ENCODE measurements at regions not wholly inside any gene's neighbourhood (a gene's known extent, or its start where the extent isn't known, plus 50 kb on each side); places are given as distances from the start of the nearest gene placed in this dataset.

GRCh38 chr13:21901811-21902708 is 231.2 kb downstream of the FGF9 start:
- no peaks in the 10 kb centered on the region for H3F3A ChIP-seq (replicated peaks; ENCODE audit: low read depth)
- ATAC-seq (no peak), DNase-seq (ENCODE audit: low spot score) (no peak)
- no peak overlapping the region for H3K4me2 ChIP-seq
- H3K36me3 Mint-ChIP-seq (ENCODE audit: low read depth) = no peaks in the 10 kb centered on the region
- H3K27me3 Mint-ChIP-seq (ENCODE audit: insufficient read depth, low read depth, poor library complexity) = peaks cover 1% of the 10 kb centered on the region
- no peaks in the 10 kb centered on the region for H3K4me1 ChIP-seq (ENCODE audit: insufficient read depth)
- H3K79me2 ChIP-seq (replicated peaks; ENCODE audit: insufficient read depth) = no peaks in the 10 kb centered on the region
- H3K4me3 Mint-ChIP-seq = no peak overlapping the region
- 0 out of 2 replicates have a peak, but pooled peaks cover 9% of the 10 kb centered on the region for H3K9me2 ChIP-seq (ENCODE audit: insufficient read depth)
- no peak overlapping the region for H2AFZ ChIP-seq
- H3K27me3 ChIP-seq (ENCODE audit: insufficient read depth) = no peaks in the 10 kb centered on the region
- no peaks in the 10 kb centered on the region for H3K9me3 Mint-ChIP-seq
- H3K27ac ChIP-seq (ENCODE audit: low read depth) = no peak overlapping the region
- TF ChIP-seq NANOG (IDR thresholded peaks at IDR 0.05; ENCODE audit: borderline replicate concordance) (no peak), STAT1 (IDR thresholded peaks at IDR 0.05; ENCODE audit: unreplicated experiment) (no peak), POLR2AphosphoS5 (IDR thresholded peaks at IDR 0.05; ENCODE audit: low read depth) (no peak), EZH2phosphoT487 (IDR thresholded peaks at IDR 0.05; ENCODE audit: unreplicated experiment) (no peak), JUNB (IDR thresholded peaks at IDR 0.05; ENCODE audit: unreplicated experiment) (no peak), REST (IDR thresholded peaks at IDR 0.05; ENCODE audit: unreplicated experiment) (no peak), CREB1 (CRISPR knock-in tag; IDR thresholded peaks at IDR 0.05; ENCODE audit: low read depth) (no peak), ZNF114 (CRISPR knock-in tag; IDR thresholded peaks at IDR 0.05) (no peak), EZH2 (IDR thresholded peaks at IDR 0.05; ENCODE audit: low read depth, unreplicated experiment) (no peak), ZNF331 (CRISPR knock-in tag; IDR thresholded peaks at IDR 0.05; ENCODE audit: low read depth) (no peak)
- TF ChIP-seq, protein P1, sequence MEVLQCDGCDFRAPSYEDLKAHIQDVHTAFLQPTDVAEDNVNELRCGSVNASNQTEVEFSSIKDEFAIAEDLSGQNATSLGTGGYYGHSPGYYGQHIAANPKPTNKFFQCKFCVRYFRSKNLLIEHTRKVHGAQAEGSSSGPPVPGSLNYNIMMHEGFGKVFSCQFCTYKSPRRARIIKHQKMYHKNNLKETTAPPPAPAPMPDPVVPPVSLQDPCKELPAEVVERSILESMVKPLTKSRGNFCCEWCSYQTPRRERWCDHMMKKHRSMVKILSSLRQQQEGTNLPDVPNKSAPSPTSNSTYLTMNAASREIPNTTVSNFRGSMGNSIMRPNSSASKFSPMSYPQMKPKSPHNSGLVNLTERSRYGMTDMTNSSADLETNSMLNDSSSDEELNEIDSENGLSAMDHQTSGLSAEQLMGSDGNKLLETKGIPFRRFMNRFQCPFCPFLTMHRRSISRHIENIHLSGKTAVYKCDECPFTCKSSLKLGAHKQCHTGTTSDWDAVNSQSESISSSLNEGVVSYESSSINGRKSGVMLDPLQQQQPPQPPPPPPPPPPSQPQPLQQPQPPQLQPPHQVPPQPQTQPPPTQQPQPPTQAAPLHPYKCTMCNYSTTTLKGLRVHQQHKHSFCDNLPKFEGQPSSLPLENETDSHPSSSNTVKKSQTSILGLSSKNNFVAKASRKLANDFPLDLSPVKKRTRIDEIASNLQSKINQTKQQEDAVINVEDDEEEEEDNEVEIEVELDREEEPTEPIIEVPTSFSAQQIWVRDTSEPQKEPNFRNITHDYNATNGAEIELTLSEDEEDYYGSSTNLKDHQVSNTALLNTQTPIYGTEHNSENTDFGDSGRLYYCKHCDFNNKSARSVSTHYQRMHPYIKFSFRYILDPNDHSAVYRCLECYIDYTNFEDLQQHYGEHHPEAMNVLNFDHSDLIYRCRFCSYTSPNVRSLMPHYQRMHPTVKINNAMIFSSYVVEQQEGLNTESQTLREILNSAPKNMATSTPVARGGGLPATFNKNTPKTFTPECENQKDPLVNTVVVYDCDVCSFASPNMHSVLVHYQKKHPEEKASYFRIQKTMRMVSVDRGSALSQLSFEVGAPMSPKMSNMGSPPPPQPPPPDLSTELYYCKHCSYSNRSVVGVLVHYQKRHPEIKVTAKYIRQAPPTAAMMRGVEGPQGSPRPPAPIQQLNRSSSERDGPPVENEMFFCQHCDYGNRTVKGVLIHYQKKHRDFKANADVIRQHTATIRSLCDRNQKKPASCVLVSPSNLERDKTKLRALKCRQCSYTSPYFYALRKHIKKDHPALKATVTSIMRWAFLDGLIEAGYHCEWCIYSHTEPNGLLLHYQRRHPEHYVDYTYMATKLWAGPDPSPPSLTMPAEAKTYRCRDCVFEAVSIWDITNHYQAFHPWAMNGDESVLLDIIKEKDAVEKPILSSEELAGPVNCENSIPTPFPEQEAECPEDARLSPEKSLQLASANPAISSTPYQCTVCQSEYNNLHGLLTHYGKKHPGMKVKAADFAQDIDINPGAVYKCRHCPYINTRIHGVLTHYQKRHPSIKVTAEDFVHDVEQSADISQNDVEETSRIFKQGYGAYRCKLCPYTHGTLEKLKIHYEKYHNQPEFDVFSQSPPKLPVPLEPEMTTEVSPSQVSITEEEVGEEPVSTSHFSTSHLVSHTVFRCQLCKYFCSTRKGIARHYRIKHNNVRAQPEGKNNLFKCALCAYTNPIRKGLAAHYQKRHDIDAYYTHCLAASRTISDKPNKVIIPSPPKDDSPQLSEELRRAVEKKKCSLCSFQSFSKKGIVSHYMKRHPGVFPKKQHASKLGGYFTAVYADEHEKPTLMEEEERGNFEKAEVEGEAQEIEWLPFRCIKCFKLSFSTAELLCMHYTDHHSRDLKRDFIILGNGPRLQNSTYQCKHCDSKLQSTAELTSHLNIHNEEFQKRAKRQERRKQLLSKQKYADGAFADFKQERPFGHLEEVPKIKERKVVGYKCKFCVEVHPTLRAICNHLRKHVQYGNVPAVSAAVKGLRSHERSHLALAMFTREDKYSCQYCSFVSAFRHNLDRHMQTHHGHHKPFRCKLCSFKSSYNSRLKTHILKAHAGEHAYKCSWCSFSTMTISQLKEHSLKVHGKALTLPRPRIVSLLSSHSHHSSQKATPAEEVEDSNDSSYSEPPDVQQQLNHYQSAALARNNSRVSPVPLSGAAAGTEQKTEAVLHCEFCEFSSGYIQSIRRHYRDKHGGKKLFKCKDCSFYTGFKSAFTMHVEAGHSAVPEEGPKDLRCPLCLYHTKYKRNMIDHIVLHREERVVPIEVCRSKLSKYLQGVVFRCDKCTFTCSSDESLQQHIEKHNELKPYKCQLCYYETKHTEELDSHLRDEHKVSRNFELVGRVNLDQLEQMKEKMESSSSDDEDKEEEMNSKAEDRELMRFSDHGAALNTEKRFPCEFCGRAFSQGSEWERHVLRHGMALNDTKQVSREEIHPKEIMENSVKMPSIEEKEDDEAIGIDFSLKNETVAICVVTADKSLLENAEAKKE (CRISPR knock-in tag; IDR thresholded peaks at IDR 0.05) = no peak
- TF ChIP-seq, protein P2, sequence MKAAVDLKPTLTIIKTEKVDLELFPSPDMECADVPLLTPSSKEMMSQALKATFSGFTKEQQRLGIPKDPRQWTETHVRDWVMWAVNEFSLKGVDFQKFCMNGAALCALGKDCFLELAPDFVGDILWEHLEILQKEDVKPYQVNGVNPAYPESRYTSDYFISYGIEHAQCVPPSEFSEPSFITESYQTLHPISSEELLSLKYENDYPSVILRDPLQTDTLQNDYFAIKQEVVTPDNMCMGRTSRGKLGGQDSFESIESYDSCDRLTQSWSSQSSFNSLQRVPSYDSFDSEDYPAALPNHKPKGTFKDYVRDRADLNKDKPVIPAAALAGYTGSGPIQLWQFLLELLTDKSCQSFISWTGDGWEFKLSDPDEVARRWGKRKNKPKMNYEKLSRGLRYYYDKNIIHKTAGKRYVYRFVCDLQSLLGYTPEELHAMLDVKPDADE (IDR thresholded peaks at IDR 0.05) = no peak
- TF ChIP-seq, protein P3, sequence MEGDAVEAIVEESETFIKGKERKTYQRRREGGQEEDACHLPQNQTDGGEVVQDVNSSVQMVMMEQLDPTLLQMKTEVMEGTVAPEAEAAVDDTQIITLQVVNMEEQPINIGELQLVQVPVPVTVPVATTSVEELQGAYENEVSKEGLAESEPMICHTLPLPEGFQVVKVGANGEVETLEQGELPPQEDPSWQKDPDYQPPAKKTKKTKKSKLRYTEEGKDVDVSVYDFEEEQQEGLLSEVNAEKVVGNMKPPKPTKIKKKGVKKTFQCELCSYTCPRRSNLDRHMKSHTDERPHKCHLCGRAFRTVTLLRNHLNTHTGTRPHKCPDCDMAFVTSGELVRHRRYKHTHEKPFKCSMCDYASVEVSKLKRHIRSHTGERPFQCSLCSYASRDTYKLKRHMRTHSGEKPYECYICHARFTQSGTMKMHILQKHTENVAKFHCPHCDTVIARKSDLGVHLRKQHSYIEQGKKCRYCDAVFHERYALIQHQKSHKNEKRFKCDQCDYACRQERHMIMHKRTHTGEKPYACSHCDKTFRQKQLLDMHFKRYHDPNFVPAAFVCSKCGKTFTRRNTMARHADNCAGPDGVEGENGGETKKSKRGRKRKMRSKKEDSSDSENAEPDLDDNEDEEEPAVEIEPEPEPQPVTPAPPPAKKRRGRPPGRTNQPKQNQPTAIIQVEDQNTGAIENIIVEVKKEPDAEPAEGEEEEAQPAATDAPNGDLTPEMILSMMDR (conservative IDR thresholded peaks at IDR 0.05; ENCODE audit: low read depth in 2 of 2) = no peak
- H3K4me1 Mint-ChIP-seq = 0 out of 3 replicates have a peak, but pooled peaks cover 5% of the 10 kb centered on the region
- no peaks in the 10 kb centered on the region for H3K36me3 ChIP-seq (ENCODE audit: insufficient read depth)
- H3K4me3 ChIP-seq = no peak overlapping the region
- H3K27ac Mint-ChIP-seq = no peak overlapping the region
- H4K20me1 ChIP-seq (replicated peaks; ENCODE audit: insufficient read depth) = no peaks in the 10 kb centered on the region

Data from GM23338 (cell line).